Activated CD4-positive, alpha-beta T cell treated with anti-CD3 and anti-CD28 coated beads for 36 hours (primary cell): ENCODE measurements at regions not wholly inside any gene's neighbourhood (a gene's known extent, or its start where the extent isn't known, plus 50 kb on each side); places are given as distances from the start of the nearest gene placed in this dataset.
A peak's percentile ranks its signal among the peaks of the same experiment; 100 is the strongest.
"Not testable (repeated sequence)": the region's sequence is repeated elsewhere in the genome, so short reads cannot be mapped to it uniquely, and the experiment has no call there.

ENCODE experiments used
- ATAC-seq: fragments of 200-7000 bp; cut with Tn5 transposase; one replicate; pipeline ENCODE4 v1.10.0; 2021; ENCODE audit warnings: mild to moderate bottlenecking, moderate library complexity
- CTCF ChIA-PET: fragments of 350-600 bp; sonication (Branson Sonifier 250); formaldehyde crosslinking; loops from one replicate; lab custom pipeline; 2021; ENCODE audit warnings: antibody characterized with exemption; lab: Charles Lee
- POLR2A ChIA-PET: fragments of 350-600 bp; sonication (Branson Sonifier 250); formaldehyde crosslinking; loops from one replicate; lab custom pipeline; 2021; ENCODE audit warnings: antibody characterized with exemption, inconsistent platforms; lab: Charles Lee
- DNase-seq: peaks from one replicate; pipeline ENCODE4 v3.0.0-alpha.2; 2020
- H3K27ac Mint-ChIP-seq: one replicate; pipeline ENCODE4 v1.8.0; 2021; ENCODE audit warnings: mixed read lengths
- H3K27me3 Mint-ChIP-seq: one replicate; pipeline ENCODE4 v1.8.0; 2021; ENCODE audit warnings: mixed read lengths
- H3K36me3 Mint-ChIP-seq: one replicate; pipeline ENCODE4 v1.8.0; 2021; ENCODE audit warnings: low read depth, mixed read lengths
- H3K4me1 Mint-ChIP-seq: one replicate; pipeline ENCODE4 v1.8.0; 2021; ENCODE audit warnings: mixed read lengths
- H3K4me3 Mint-ChIP-seq: one replicate; pipeline ENCODE4 v1.8.0; 2021; ENCODE audit warnings: mild to moderate bottlenecking, moderate library complexity, mixed read lengths
- H3K9me3 Mint-ChIP-seq: one replicate; pipeline ENCODE4 v1.8.0; 2021; ENCODE audit warnings: low read depth, mixed read lengths
- intact Hi-C, 2 experiments: fragments of 100-400 bp; cut with DNase I in 1 of 2; cut with micrococcal nuclease in 1 of 2; formaldehyde crosslinking; loops; one replicate each; pipeline versions ENCODE4 v1.14.2 to v1.15.1; 2022 to 2024; cut with DNase I, micrococcal nuclease

GRCh38 chr7:143704813-143705212 is 52.7 kb downstream of the CTAGE6 start:
- CTCF ChIA-PET, H3K9me3 Mint-ChIP-seq, DNase-seq, H3K36me3 Mint-ChIP-seq, H3K4me1 Mint-ChIP-seq, H3K27ac Mint-ChIP-seq, H3K27me3 Mint-ChIP-seq, POLR2A ChIA-PET, H3K4me3 Mint-ChIP-seq, ATAC-seq, intact Hi-C loops: not testable (repeated sequence)

DNA sequence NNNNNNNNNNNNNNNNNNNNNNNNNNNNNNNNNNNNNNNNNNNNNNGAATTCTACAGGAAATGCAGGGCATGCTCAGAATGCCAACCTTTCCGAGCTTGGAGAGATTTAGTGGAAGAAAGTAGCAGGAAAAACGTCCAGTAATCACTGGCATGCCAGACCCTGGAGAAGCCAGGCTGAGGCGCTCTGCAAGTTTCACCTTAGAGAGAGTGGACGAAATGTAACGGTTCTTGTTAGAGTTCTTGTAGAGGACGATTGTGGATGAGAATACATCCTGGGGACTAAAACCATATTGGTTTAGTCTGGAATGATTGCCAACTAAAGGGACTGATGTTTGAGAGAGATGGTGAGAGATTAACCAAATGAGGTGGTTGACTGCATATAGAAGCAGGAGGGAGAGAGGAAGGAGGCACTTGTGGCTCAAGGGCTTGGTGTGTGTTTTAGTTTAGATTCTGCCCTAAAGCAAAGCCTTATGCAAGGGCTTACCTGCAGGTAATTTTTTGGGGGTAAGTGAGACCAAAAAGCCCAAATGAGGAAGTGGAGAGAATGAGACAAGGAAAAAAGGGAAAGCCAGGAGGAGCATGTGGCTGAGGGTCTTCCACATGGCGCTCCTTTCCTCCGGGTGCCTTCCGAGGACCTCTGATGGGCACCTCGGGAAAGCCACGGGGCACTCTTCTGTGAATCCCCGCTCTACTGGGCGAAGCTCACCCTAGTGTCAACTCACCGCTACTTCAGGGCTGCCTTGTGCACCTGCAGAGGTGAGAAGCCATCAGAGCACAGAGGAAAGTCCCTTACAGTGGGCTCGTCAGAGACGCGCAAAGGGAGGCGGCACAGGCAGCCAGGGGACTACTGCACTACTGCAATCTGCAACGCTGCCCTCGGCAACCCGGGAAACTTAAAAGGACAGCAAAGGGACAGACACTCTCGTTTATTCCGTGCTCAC is 56.5 kb downstream of the CTAGE6 start:
- H3K4me1 Mint-ChIP-seq, H3K36me3 Mint-ChIP-seq, H3K27me3 Mint-ChIP-seq, POLR2A ChIA-PET, H3K4me3 Mint-ChIP-seq, H3K27ac Mint-ChIP-seq, H3K9me3 Mint-ChIP-seq, intact Hi-C loops, DNase-seq, CTCF ChIA-PET: not testable (repeated sequence)
- peak; percentile 99 for ATAC-seq
